Activated T-helper 9 cell treated with anti-CD3 and anti-CD28 coated beads, Interleukin-2, amount 50 U/mL, for 16 hours (primary cell): ENCODE measurements at regions not wholly inside any gene's neighbourhood (a gene's known extent, or its start where the extent isn't known, plus 50 kb on each side); places are given as distances from the start of the nearest gene placed in this dataset.
"Not testable (repeated sequence)": the region's sequence is repeated elsewhere in the genome, so short reads cannot be mapped to it uniquely, and the experiment has no call there.

Experiments
- DNase-seq: peaks from one replicate; pipeline ENCODE4 v3.0.0-alpha.2; 2020; ENCODE audit warnings: low read depth

- no peak for DNase-seq
Observed at GRCh38 chrX:121666171-121666570, 618.8 kb downstream of the GLUD2 start.

- no peak for DNase-seq
Observed at GRCh38 chrX:121671649-121672048, 624.2 kb downstream of the GLUD2 start.

GRCh38 chrX:121709236-121709635 is 661.8 kb downstream of the GLUD2 start:
- DNase-seq, result not testable (repeated sequence)

GRCh38 chrX:121733514-121733913 is 686.1 kb downstream of the GLUD2 start:
- DNase-seq, result no peak

GRCh38 chrX:121746105-121746504 is 698.7 kb downstream of the GLUD2 start:
- no peak for DNase-seq

- not testable (repeated sequence) for DNase-seq
Observed at GRCh38 chrX:121753602-121754001, 706.2 kb downstream of the GLUD2 start.

- no peak for DNase-seq
Observed at GRCh38 chrX:121754301-121754700, 706.9 kb downstream of the GLUD2 start.

- no peak for DNase-seq
Observed at GRCh38 chrX:121755541-121755940, 708.1 kb downstream of the GLUD2 start.

- no peak for DNase-seq
Observed at GRCh38 chrX:121761845-121762244, 714.4 kb downstream of the GLUD2 start.

- DNase-seq, result no peak
Observed at GRCh38 chrX:121763671-121764070, 716.3 kb downstream of the GLUD2 start.

GRCh38 chrX:121768210-121768609 is 720.8 kb downstream of the GLUD2 start:
- not testable (repeated sequence) for DNase-seq

- no peak for DNase-seq
Observed at GRCh38 chrX:121781991-121782390, 734.6 kb downstream of the GLUD2 start.

- no peak for DNase-seq
Observed at GRCh38 chrX:121782544-121782943, 735.1 kb downstream of the GLUD2 start.

- no peak for DNase-seq
Observed at GRCh38 chrX:121782976-121783375, 735.6 kb downstream of the GLUD2 start.

- no peak for DNase-seq
Observed at GRCh38 chrX:121802881-121803412, 755.5 kb downstream of the GLUD2 start.

- no peak for DNase-seq
Observed at GRCh38 chrX:121823406-121823805, 776.0 kb downstream of the GLUD2 start.

- no peak for DNase-seq
Observed at GRCh38 chrX:121831601-121832000, 784.2 kb downstream of the GLUD2 start.

- DNase-seq, result no peak
Observed at GRCh38 chrX:121832446-121832845, 785.0 kb downstream of the GLUD2 start.

GRCh38 chrX:121836000-121836399 is 788.6 kb downstream of the GLUD2 start:
- DNase-seq, result no peak

- DNase-seq, result no peak
Observed at GRCh38 chrX:121851033-121851432, 803.6 kb downstream of the GLUD2 start.

- no peak for DNase-seq
Observed at GRCh38 chrX:121853762-121854613, 806.6 kb downstream of the GLUD2 start.

GRCh38 chrX:121854614-121854911 is 807.2 kb downstream of the GLUD2 start:
- DNase-seq, result no peak

GRCh38 chrX:121858867-121859647 is 811.6 kb downstream of the GLUD2 start:
- DNase-seq, result no peak
